Body of pancreas (tissue), 4 donors: ENCODE measurements at regions not wholly inside any gene's neighbourhood (a gene's known extent, or its start where the extent isn't known, plus 50 kb on each side); places are given as distances from the start of the nearest gene placed in this dataset.

Experiments used
- CTCF ChIP-seq, 7 experiments: fragments of 450-650 bp in 4 of 7; fragments of 200-600 bp in 3 of 7; sonication (generic) in 3 of 7; IDR thresholded peaks; one replicate each; pipeline ENCODE4 v1.5.1; 2016 to 2019; ENCODE audit warnings: antibody characterized with exemption in 7 of 7
- POLR2A ChIP-seq, 3 donors: fragments of 450-650 bp; IDR thresholded peaks; one replicate each; pipeline ENCODE4 v1.6.1; 2016; ENCODE audit warnings: antibody characterized with exemption in 3 of 3, mild to moderate bottlenecking in 2 of 3

- TF ChIP-seq CTCF (IDR thresholded peaks at IDR 0.05) = no peak
- TF ChIP-seq POLR2A (IDR thresholded peaks at IDR 0.05) = no peak
Observed at GRCh38 chr7:126140858-126141466, 1111.8 kb downstream of the GRM8 start.
